ENCODE measurements at regions not wholly inside any gene's neighbourhood (a gene's known extent, or its start where the extent isn't known, plus 50 kb on each side); places are given as distances from the start of the nearest gene placed in this dataset.
A peak's percentile ranks its signal among the peaks of the same experiment; 100 is the strongest.

DNA sequence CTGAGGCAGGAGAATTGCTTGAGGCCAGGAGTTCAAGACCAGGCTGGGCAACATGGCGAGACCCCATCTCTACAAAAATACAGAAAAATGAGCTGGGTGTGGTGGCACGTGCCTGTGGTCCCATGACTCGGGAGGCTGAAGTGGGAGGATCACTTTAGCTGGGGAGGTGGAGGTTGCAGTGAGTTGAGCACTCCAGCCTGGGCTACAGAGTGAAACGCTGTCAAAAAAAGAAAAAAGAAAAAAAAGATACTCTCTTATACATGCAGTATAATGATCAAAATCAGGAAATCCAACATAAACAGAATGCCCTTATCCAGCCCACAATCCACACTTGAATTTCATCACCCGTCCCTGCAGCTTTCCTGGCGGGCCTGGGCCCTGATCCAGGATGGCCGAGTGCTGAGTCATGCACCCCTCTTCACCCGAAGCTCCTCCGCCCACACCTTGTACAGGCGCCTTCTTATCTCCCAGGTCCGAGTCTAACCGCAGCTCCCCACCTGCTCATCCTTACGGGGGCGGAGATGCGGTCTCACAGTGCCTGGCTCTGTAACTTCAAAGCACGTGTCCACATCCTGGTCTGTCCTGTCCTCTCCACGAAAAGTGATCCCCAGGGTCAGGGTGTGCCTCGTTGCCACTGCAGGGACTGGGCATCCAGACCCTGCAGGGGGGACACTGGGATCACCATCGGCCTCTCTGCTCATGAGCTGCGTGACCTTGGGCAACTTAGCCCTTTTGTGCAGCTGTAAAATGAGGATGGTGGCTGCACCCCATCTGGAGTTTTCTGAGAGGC lies 120.2 kb upstream of the SLC45A1 start:
- TF ChIP-seq GLIS3 (CRISPR knock-in tag; IDR thresholded peaks at IDR 0.05) (no peak), PATZ1 (CRISPR knock-in tag; IDR thresholded peaks at IDR 0.05; ENCODE audit: borderline replicate concordance) (0 out of 2 replicates have a peak, but pooled peaks have one; percentile 26), ISL1 (CRISPR knock-in tag; IDR thresholded peaks at IDR 0.05) (peak; percentile 44; the same call in 1 of the 2 replicates), SNAI2 (CRISPR knock-in tag; IDR thresholded peaks at IDR 0.05) (no peak), CSDC2 (CRISPR knock-in tag; IDR thresholded peaks at IDR 0.05) (no peak), ESRRG (CRISPR knock-in tag; IDR thresholded peaks at IDR 0.05) (no peak), ARNTL (CRISPR knock-in tag; IDR thresholded peaks at IDR 0.05; ENCODE audit: borderline replicate concordance, low read depth) (no peak)
- TF ChIP-seq, protein P1, sequence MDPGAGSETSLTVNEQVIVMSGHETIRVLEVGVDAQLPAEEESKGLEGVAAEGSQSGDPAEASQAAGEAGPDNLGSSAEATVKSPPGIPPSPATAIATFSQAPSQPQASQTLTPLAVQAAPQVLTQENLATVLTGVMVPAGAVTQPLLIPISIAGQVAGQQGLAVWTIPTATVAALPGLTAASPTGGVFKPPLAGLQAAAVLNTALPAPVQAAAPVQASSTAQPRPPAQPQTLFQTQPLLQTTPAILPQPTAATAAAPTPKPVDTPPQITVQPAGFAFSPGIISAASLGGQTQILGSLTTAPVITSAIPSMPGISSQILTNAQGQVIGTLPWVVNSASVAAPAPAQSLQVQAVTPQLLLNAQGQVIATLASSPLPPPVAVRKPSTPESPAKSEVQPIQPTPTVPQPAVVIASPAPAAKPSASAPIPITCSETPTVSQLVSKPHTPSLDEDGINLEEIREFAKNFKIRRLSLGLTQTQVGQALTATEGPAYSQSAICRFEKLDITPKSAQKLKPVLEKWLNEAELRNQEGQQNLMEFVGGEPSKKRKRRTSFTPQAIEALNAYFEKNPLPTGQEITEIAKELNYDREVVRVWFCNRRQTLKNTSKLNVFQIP (CRISPR knock-in tag; IDR thresholded peaks at IDR 0.05; ENCODE audit: borderline replicate concordance, low read depth), result no peak

Data from SK-N-SH treated with all-trans-retinoic acid at 6 μM for 48 hours (cell line).